Uterus (tissue), 2 donors: ENCODE measurements at regions not wholly inside any gene's neighbourhood (a gene's known extent, or its start where the extent isn't known, plus 50 kb on each side); places are given as distances from the start of the nearest gene placed in this dataset.

ENCODE experiments used
- POLR2A ChIP-seq, 2 donors: fragments of 450-650 bp; IDR thresholded peaks; one replicate each; pipeline ENCODE4 v1.6.1; 2016; ENCODE audit warnings: antibody characterized with exemption in 2 of 2, mild to moderate bottlenecking in 1 of 2, moderate library complexity in 1 of 2
- TF ChIP-seq, protein P1 (sequence below), 4 experiments: fragments of 200-600 bp in 2 of 4; fragments of 450-650 bp in 2 of 4; sonication (generic) in 2 of 4; IDR thresholded peaks; one replicate each; pipeline ENCODE4 v1.5.1; 2016 to 2019; ENCODE audit warnings: antibody characterized with exemption in 4 of 4, mild to moderate bottlenecking in 2 of 4, moderate library complexity in 1 of 4

- TF ChIP-seq, protein P1, sequence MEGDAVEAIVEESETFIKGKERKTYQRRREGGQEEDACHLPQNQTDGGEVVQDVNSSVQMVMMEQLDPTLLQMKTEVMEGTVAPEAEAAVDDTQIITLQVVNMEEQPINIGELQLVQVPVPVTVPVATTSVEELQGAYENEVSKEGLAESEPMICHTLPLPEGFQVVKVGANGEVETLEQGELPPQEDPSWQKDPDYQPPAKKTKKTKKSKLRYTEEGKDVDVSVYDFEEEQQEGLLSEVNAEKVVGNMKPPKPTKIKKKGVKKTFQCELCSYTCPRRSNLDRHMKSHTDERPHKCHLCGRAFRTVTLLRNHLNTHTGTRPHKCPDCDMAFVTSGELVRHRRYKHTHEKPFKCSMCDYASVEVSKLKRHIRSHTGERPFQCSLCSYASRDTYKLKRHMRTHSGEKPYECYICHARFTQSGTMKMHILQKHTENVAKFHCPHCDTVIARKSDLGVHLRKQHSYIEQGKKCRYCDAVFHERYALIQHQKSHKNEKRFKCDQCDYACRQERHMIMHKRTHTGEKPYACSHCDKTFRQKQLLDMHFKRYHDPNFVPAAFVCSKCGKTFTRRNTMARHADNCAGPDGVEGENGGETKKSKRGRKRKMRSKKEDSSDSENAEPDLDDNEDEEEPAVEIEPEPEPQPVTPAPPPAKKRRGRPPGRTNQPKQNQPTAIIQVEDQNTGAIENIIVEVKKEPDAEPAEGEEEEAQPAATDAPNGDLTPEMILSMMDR (IDR thresholded peaks at IDR 0.05): no peak
- TF ChIP-seq POLR2A (IDR thresholded peaks at IDR 0.05): no peak
These were observed 120.0 kb upstream of the KLF4 start for GRCh38 chr9:107609547-107609946.
